ENCODE measurements at regions not wholly inside any gene's neighbourhood (a gene's known extent, or its start where the extent isn't known, plus 50 kb on each side); places are given as distances from the start of the nearest gene placed in this dataset.

DNA sequence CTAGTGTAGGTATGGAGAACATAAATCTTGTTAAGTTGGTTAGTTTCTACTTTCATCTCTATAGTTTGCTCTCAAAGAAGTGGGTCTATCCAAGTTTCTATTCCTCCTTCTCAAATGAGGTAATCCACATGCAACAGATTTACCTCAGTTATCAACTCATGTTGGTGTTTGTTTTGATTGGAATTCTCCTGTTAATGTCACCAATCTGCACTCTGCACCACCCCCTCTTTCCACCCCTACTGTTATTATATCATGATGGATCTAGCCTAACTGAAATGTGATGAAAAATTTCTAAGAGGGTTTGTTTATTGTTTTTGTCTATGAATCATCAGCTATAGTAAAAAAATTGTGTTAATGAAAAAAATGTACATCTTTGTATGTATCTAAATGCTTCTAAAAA is 66.1 kb downstream of the AGTR2 start:
- H3K9me3 ChIP-seq (ENCODE audit: control insufficient read depth in 2 of 3, insufficient read depth in 1 of 3, low read length in 3 of 3): no peaks in the 10 kb centered on the region
- no peak overlapping the region for H3K27ac ChIP-seq (ENCODE audit: low read depth in 2 of 2, low read length in 2 of 2)
- DNase-seq (no peak), FAIRE-seq (no peak)
- TF ChIP-seq, protein P1, sequence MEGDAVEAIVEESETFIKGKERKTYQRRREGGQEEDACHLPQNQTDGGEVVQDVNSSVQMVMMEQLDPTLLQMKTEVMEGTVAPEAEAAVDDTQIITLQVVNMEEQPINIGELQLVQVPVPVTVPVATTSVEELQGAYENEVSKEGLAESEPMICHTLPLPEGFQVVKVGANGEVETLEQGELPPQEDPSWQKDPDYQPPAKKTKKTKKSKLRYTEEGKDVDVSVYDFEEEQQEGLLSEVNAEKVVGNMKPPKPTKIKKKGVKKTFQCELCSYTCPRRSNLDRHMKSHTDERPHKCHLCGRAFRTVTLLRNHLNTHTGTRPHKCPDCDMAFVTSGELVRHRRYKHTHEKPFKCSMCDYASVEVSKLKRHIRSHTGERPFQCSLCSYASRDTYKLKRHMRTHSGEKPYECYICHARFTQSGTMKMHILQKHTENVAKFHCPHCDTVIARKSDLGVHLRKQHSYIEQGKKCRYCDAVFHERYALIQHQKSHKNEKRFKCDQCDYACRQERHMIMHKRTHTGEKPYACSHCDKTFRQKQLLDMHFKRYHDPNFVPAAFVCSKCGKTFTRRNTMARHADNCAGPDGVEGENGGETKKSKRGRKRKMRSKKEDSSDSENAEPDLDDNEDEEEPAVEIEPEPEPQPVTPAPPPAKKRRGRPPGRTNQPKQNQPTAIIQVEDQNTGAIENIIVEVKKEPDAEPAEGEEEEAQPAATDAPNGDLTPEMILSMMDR (IDR thresholded peaks at IDR 0.05; ENCODE audit: borderline replicate concordance, extremely low read depth, insufficient read depth): no peak
- intact Hi-C loops (cut with DNase I): no loop called here
- no peak overlapping the region for H3K4me3 ChIP-seq (ENCODE audit: low read length in 3 of 3)
- H3K27me3 ChIP-seq (ENCODE audit: control insufficient read depth, insufficient read depth, low read length): no peaks in the 10 kb centered on the region
- no peak overlapping the region for H3K9ac ChIP-seq (ENCODE audit: low read length in 3 of 3)
- H3K36me3 ChIP-seq (ENCODE audit: control insufficient read depth in 2 of 3, insufficient read depth in 3 of 3, low read length in 3 of 3): no peaks in the 10 kb centered on the region
- no peaks in the 10 kb centered on the region for H3K4me1 ChIP-seq (ENCODE audit: control insufficient read depth in 2 of 3, insufficient read depth in 2 of 3, low read depth in 1 of 3, low read length in 3 of 3)

DNA sequence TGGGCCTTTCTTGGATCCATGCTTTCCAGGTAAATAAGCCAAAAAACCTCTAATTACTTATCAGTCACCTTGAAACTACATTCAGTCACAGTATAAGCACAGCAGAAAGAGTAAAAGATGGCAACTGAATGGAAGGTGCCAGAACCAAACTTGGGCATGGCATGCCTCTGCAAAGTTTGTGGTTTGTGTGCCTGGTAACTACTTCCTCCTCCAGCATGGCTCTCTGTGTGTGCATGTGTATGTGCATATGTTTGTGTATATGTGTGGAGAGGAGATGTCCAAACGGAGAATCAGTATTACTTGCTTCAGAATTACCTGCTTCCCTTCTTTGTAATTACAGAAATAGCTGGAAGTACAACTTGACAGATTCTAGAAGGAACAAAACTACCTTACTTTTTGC is 67.5 kb downstream of the AGTR2 start:
- Histone ChIP-seq H3K27me3 (ENCODE audit: control insufficient read depth, insufficient read depth, low read length) (no peaks in the 10 kb centered on the region), H3K27ac (ENCODE audit: low read depth in 2 of 2, low read length in 2 of 2) (no peak overlapping the region), H3K9me3 (ENCODE audit: control insufficient read depth in 2 of 3, insufficient read depth in 1 of 3, low read length in 3 of 3) (no peaks in the 10 kb centered on the region), H3K4me3 (ENCODE audit: low read length in 3 of 3) (no peak overlapping the region), H3K9ac (ENCODE audit: low read length in 3 of 3) (no peak overlapping the region), H3K36me3 (ENCODE audit: control insufficient read depth in 2 of 3, insufficient read depth in 3 of 3, low read length in 3 of 3) (no peaks in the 10 kb centered on the region), H3K4me1 (ENCODE audit: control insufficient read depth in 2 of 3, insufficient read depth in 2 of 3, low read depth in 1 of 3, low read length in 3 of 3) (no peaks in the 10 kb centered on the region)
- FAIRE-seq: no peak
- no peak for DNase-seq
- intact Hi-C loops (cut with DNase I): no loop called here
- TF ChIP-seq, protein P1 (IDR thresholded peaks at IDR 0.05; ENCODE audit: borderline replicate concordance, extremely low read depth, insufficient read depth): no peak

DNA sequence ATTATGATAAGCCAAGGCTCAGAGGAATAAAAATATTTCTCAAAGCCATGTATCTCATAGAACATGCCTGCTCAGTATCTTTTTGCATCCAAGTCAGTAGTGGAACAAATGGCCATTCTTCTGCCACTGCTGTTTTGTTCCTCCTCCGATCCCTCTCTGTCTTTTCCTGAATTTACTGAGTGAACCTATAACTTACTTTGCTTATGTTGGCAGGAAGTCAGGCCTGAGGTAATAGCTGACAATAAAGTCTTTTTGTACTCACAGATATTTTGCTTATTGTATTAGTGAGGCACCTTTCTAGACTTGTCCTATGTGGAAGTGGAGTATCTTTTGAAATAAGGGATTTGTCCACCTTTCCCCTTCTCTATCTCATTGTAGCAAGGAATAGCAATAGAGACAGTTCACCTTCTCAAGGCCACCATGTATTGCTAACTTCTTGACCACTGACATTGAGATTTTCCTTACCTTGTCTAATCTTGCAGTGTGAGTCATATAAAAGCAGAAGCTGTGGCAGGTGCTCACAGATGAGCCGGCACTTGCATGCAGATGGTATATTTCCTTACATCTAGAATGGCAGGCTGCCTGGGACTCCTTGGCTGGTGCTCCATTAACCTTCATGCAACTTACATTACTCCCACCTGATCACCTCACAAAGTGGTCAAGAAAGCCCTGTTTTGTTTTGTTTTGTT is 68.2 kb downstream of the AGTR2 start:
- no peak for FAIRE-seq

More for the DNA sequence above, 68.2 kb downstream of the AGTR2 start:
- intact Hi-C loops (cut with DNase I): no loop called here
- H3K36me3 ChIP-seq (ENCODE audit: control insufficient read depth in 2 of 3, insufficient read depth in 3 of 3, low read length in 3 of 3): no peaks in the 10 kb centered on the region
- H3K9me3 ChIP-seq (ENCODE audit: control insufficient read depth in 2 of 3, insufficient read depth in 1 of 3, low read length in 3 of 3): no peaks in the 10 kb centered on the region
- H3K4me1 ChIP-seq (ENCODE audit: control insufficient read depth in 2 of 3, insufficient read depth in 2 of 3, low read depth in 1 of 3, low read length in 3 of 3): no peaks in the 10 kb centered on the region
- no peaks in the 10 kb centered on the region for H3K27me3 ChIP-seq (ENCODE audit: control insufficient read depth, insufficient read depth, low read length)
- no peak overlapping the region for H3K27ac ChIP-seq (ENCODE audit: low read depth in 2 of 2, low read length in 2 of 2)
- DNase-seq: peak in 1 of 5 donors; percentile 0
- no peak overlapping the region for H3K4me3 ChIP-seq (ENCODE audit: low read length in 3 of 3)
- TF ChIP-seq, protein P1 (IDR thresholded peaks at IDR 0.05; ENCODE audit: borderline replicate concordance, extremely low read depth, insufficient read depth): no peak
- H3K9ac ChIP-seq (ENCODE audit: low read length in 3 of 3): no peak overlapping the region
